GM19438 (cell line): ENCODE measurements at regions not wholly inside any gene's neighbourhood (a gene's known extent, or its start where the extent isn't known, plus 50 kb on each side); places are given as distances from the start of the nearest gene placed in this dataset.

Source experiments
- ATAC-seq: cut with Tn5 transposase; IDR thresholded peaks from one replicate; pipeline ENCODE4 v1.9.1; 2021; ENCODE audit warnings: low read depth; ENCODE audit not compliant: unreplicated experiment

- ATAC-seq = no peak
These were observed 292.0 kb downstream of the NFKBIZ start for GRCh38 chr3:102141096-102141927.

- ATAC-seq = no peak
These were observed 292.6 kb downstream of the NFKBIZ start for GRCh38 chr3:102141928-102142239.

GRCh38 chr3:102142379-102143060 lies 292.3 kb upstream of the ZPLD1 start:
- ATAC-seq = no peak

- no peak for ATAC-seq
These were observed 291.3 kb upstream of the ZPLD1 start for GRCh38 chr3:102143536-102143935.

- ATAC-seq = no peak
These were observed 290.8 kb upstream of the ZPLD1 start for GRCh38 chr3:102144063-102144462.

GRCh38 chr3:102148598-102149337 lies 286.0 kb upstream of the ZPLD1 start:
- ATAC-seq = no peak

- no peak for ATAC-seq
These were observed 282.9 kb upstream of the ZPLD1 start for GRCh38 chr3:102151935-102152334.

- ATAC-seq = no peak
These were observed 278.4 kb upstream of the ZPLD1 start for GRCh38 chr3:102156426-102156825.

- ATAC-seq = no peak
These were observed 276.6 kb upstream of the ZPLD1 start for GRCh38 chr3:102158080-102158740.

- ATAC-seq = no peak
These were observed 274.9 kb upstream of the ZPLD1 start for GRCh38 chr3:102159810-102160451.

GRCh38 chr3:102161384-102162006 lies 273.3 kb upstream of the ZPLD1 start:
- ATAC-seq = no peak

GRCh38 chr3:102162251-102162650 lies 272.6 kb upstream of the ZPLD1 start:
- no peak for ATAC-seq

GRCh38 chr3:102163039-102163817 lies 271.6 kb upstream of the ZPLD1 start:
- ATAC-seq = no peak

GRCh38 chr3:102163818-102164154 lies 271.0 kb upstream of the ZPLD1 start:
- ATAC-seq = no peak

- no peak for ATAC-seq
These were observed 269.4 kb upstream of the ZPLD1 start for GRCh38 chr3:102165367-102165766.

- no peak for ATAC-seq
These were observed 264.8 kb upstream of the ZPLD1 start for GRCh38 chr3:102169915-102170479.

GRCh38 chr3:102170545-102170944 lies 264.3 kb upstream of the ZPLD1 start:
- no peak for ATAC-seq

- ATAC-seq = no peak
These were observed 260.5 kb upstream of the ZPLD1 start for GRCh38 chr3:102174312-102174712.

GRCh38 chr3:102174832-102175374 lies 259.9 kb upstream of the ZPLD1 start:
- ATAC-seq = no peak
